B cell (primary cell): ENCODE measurements at regions not wholly inside any gene's neighbourhood (a gene's known extent, or its start where the extent isn't known, plus 50 kb on each side); places are given as distances from the start of the nearest gene placed in this dataset.

Source experiments
- CTCF ChIP-seq: fragments of 200-600 bp; IDR thresholded peaks from one replicate; pipeline ENCODE4 v1.8.0; 2022; ENCODE audit warnings: antibody characterized with exemption, mild to moderate bottlenecking
- EZH2 ChIP-seq: IDR thresholded peaks from 2 replicates; pipeline ENCODE4 v1.6.1; 2012; ENCODE audit warnings: borderline replicate concordance, low read depth, mild to moderate bottlenecking, moderate library complexity, low read length; ENCODE audit not compliant: insufficient read depth, poor library complexity, severe bottlenecking

- TF ChIP-seq CTCF (no peak), EZH2 (no peak)
These were observed 173.9 kb upstream of the CDK1 start for GRCh38 chr10:60604342-60604741.
